ENCODE measurements at regions not wholly inside any gene's neighbourhood (a gene's known extent, or its start where the extent isn't known, plus 50 kb on each side); places are given as distances from the start of the nearest gene placed in this dataset.

GRCh38 chr18:30588673-30589164 lies 453.8 kb downstream of the DSC3 start:
- DNase-seq (no peak), ATAC-seq (no peak)
- TF ChIP-seq CTCF (IDR thresholded peaks at IDR 0.05): no peak
- intact Hi-C loops (cut with DNase I): no loop called here
- Histone ChIP-seq H3K4me3 (no peak overlapping the region), H3K27me3 (no peaks in the 10 kb centered on the region), H3K27ac (no peak overlapping the region), H3K36me3 (no peaks in the 10 kb centered on the region), H3K9me3 (no peaks in the 10 kb centered on the region), H3K4me1 (no peaks in the 10 kb centered on the region)

GRCh38 chr18:30583768-30584167 lies 458.8 kb downstream of the DSC3 start:
- DNase-seq (no peak), ATAC-seq (no peak)
- Histone ChIP-seq H3K4me1 (no peaks in the 10 kb centered on the region), H3K27me3 (no peaks in the 10 kb centered on the region), H3K4me3 (no peak overlapping the region), H3K36me3 (no peaks in the 10 kb centered on the region), H3K9me3 (no peaks in the 10 kb centered on the region), H3K27ac (no peak overlapping the region)
- TF ChIP-seq CTCF (IDR thresholded peaks at IDR 0.05): no peak
- intact Hi-C loops (cut with DNase I): no loop called here

GRCh38 chr18:30582078-30582477 lies 460.5 kb downstream of the DSC3 start:
- H3K4me3 ChIP-seq: no peak overlapping the region
- no peak for DNase-seq
- TF ChIP-seq CTCF (IDR thresholded peaks at IDR 0.05): no peak
- no peaks in the 10 kb centered on the region for H3K36me3 ChIP-seq
- intact Hi-C loops (cut with DNase I): no loop called here
- no peaks in the 10 kb centered on the region for H3K4me1 ChIP-seq
- H3K9me3 ChIP-seq: no peaks in the 10 kb centered on the region
- no peaks in the 10 kb centered on the region for H3K27me3 ChIP-seq
- no peak for ATAC-seq
- H3K27ac ChIP-seq: no peak overlapping the region

- Histone ChIP-seq H3K4me3 (no peak overlapping the region), H3K36me3 (no peaks in the 10 kb centered on the region), H3K9me3 (no peaks in the 10 kb centered on the region), H3K27me3 (no peaks in the 10 kb centered on the region), H3K27ac (no peak overlapping the region), H3K4me1 (no peaks in the 10 kb centered on the region)
- DNase-seq (no peak), ATAC-seq (no peak)
- intact Hi-C loops (cut with DNase I): no loop called here
- TF ChIP-seq CTCF (IDR thresholded peaks at IDR 0.05): no peak
Measured at GRCh38 chr18:30578707-30579106, 463.8 kb downstream of the DSC3 start.

GRCh38 chr18:30572214-30572613 lies 470.3 kb downstream of the DSC3 start:
- TF ChIP-seq CTCF (IDR thresholded peaks at IDR 0.05): no peak
- no peak for ATAC-seq
- intact Hi-C loops (cut with DNase I): no loop called here

GRCh38 chr18:30568333-30568732 lies 474.2 kb downstream of the DSC3 start:
- Histone ChIP-seq H3K36me3 (no peaks in the 10 kb centered on the region), H3K27ac (no peak overlapping the region), H3K9me3 (no peaks in the 10 kb centered on the region), H3K4me3 (no peak overlapping the region), H3K4me1 (no peaks in the 10 kb centered on the region), H3K27me3 (no peaks in the 10 kb centered on the region)
- TF ChIP-seq CTCF (IDR thresholded peaks at IDR 0.05): no peak
- DNase-seq: no peak
- intact Hi-C loops (cut with DNase I): no loop called here
- no peak for ATAC-seq

More at GRCh38 chr18:30572214-30572613, 470.3 kb downstream of the DSC3 start:
- Histone ChIP-seq H3K4me1 (no peaks in the 10 kb centered on the region), H3K36me3 (no peaks in the 10 kb centered on the region), H3K4me3 (no peak overlapping the region), H3K27ac (no peak overlapping the region), H3K9me3 (no peaks in the 10 kb centered on the region), H3K27me3 (no peaks in the 10 kb centered on the region)
- no peak for DNase-seq

Data from upper lobe of right lung (tissue), 1 donor.